IgD-negative memory B cell (primary cell): ENCODE measurements at regions not wholly inside any gene's neighbourhood (a gene's known extent, or its start where the extent isn't known, plus 50 kb on each side); places are given as distances from the start of the nearest gene placed in this dataset.

Experiments used
- H3K27ac Mint-ChIP-seq, 3 donors: one replicate each; pipeline ENCODE4 v1.8.0; 2020 to 2022; ENCODE audit warnings: mild to moderate bottlenecking in 3 of 3, mixed read lengths in 3 of 3, moderate library complexity in 1 of 3
- H3K27me3 Mint-ChIP-seq: one replicate; pipeline ENCODE4 v1.8.0; 2021; ENCODE audit warnings: mixed read lengths
- H3K36me3 Mint-ChIP-seq: one replicate; pipeline ENCODE4 v1.8.0; 2020; ENCODE audit warnings: mild to moderate bottlenecking, mixed read lengths
- H3K4me1 Mint-ChIP-seq, 3 donors: one replicate each; pipeline ENCODE4 v1.8.0; 2020 to 2022; ENCODE audit warnings: mixed read lengths in 3 of 3, mild to moderate bottlenecking in 1 of 3
- H3K4me3 Mint-ChIP-seq, 4 donors: one replicate each; pipeline ENCODE4 v1.8.0; 2020 to 2022; ENCODE audit warnings: mild to moderate bottlenecking in 4 of 4, mixed read lengths in 4 of 4, moderate library complexity in 3 of 4
- H3K9me3 Mint-ChIP-seq, 3 donors: one replicate each; pipeline ENCODE4 v1.8.0; 2020 to 2021; ENCODE audit warnings: mixed read lengths in 3 of 3, mild to moderate bottlenecking in 1 of 3

DNA sequence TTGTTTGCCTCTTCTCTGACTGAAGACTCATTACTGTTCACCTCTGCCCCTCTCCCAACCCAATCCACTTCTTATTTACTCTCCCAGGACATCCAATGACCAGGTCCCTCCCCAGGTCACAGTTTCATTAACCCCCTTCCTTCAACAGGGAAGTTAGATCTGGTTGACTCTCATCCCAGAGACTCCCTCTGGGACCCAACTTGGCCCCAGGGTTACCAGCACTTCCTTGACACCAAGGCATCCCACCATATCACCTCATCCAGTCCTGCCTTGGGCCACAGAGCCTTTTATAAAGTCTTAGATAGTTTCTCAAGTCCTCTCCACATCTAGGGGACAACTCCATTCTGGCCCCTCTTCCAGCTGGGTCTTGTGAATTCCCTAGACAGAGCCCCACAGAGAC, 470.6 kb upstream of the TSHZ3 start:
- Mint-ChIP-seq H3K9me3 (peaks cover 1 to 16% (median 5%) of the 10 kb centered on the region in 3 donors), H3K27ac (no peak overlapping the region), H3K36me3 (no peaks in the 10 kb centered on the region), H3K4me3 (no peak overlapping the region), H3K4me1 (no peaks in the 10 kb centered on the region), H3K27me3 (no peaks in the 10 kb centered on the region)

DNA sequence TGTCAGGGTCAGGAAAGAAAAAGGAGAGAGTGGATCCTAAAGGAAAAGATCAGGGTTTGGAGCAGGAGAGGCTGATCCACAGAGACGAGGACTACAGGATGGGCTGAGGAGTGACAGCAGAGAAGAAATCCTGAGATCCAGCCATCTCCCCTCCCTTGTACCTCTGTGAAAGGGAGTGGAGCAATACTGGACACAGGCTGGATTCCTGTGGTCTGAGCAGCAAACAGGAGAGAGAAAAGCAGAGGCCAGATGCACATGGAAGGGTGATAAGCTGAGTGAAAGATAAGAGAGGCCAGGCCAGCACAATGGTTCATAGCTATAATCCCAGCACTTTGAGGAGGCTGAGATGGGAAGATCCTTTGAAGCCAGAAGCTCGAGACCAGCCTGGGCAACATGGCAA, 472.1 kb upstream of the TSHZ3 start:
- Mint-ChIP-seq H3K9me3 (peaks cover 0 to 16% (median 2%) of the 10 kb centered on the region in 3 donors), H3K27me3 (no peaks in the 10 kb centered on the region), H3K4me1 (no peaks in the 10 kb centered on the region), H3K36me3 (peaks cover 4% of the 10 kb centered on the region), H3K4me3 (peak overlapping the region in 1 of 4 donors; percentile 39), H3K27ac (no peak overlapping the region)

DNA sequence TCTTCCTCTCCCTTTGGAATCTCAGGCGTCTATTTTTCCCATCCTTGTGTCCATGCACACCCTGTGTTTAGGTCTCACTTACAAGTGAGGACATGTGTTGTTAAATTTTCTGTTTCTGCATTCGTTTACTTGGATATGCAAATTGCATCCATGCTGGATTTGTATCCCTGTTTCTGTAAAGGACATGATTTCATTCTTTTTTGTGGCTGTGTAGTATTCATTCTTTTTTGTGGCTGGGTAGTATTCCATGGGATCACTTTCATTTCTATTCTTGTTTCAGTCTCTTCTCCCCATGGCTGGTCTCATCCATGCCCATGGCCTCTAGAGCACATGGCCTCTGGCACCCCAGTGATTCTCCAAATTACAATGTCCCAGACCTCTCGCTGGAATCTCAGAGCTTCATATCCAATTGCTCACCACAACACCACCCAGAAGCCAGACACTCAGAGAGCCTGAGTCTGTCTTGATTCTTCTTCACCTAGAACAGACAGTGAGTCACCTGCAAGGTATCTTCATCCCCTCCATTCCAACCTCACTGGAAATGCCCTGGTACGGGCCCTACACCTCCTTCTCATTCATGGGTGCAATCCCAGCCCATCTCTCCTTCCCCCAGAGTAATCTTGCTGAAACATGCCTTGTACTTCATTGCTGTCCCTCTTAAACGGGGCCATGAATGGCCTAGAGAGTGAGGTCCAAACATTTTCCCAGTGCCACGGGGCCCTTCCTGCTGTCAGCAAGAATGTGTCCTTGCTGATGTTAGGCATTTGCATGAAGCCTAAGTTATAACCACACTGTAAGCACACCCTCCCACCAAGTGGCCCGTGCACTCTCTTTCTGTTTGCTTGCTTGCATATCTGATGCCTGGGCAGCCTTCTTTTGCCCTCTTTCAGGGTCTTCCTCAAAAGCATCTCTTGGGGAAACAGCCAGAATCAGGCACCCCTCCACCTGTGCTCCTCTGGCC, 476.2 kb upstream of the TSHZ3 start:
- no peaks in the 10 kb centered on the region for H3K4me1 Mint-ChIP-seq
- no peak overlapping the region for H3K4me3 Mint-ChIP-seq
- peaks cover 2 to 9% (median 8%) of the 10 kb centered on the region in 3 donors for H3K9me3 Mint-ChIP-seq
- no peak overlapping the region for H3K27ac Mint-ChIP-seq
- peaks cover 4% of the 10 kb centered on the region for H3K36me3 Mint-ChIP-seq
- H3K27me3 Mint-ChIP-seq, result no peaks in the 10 kb centered on the region

DNA sequence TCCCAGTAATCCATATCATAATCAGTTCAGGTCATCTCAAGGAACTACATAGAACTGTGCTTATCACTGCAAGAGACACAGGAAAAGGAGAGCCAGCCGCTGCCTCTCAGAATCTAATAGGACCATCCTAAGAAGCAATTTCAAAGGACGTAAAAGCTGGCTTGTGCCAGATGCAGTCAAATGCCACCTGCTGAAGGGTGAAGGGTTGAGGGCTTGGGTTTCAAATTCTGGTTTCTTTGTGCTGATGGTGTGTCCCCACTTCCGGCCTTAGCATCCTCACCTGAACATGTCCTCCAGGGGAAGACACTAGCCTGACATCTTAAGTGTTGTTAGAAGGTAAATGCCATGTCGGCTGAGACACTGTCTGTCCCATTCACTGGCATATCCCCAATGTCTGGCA, 477.1 kb upstream of the TSHZ3 start:
- Mint-ChIP-seq H3K4me1 (no peaks in the 10 kb centered on the region), H3K27me3 (no peaks in the 10 kb centered on the region), H3K9me3 (peaks cover 4 to 11% (median 6%) of the 10 kb centered on the region in 3 donors), H3K27ac (no peak overlapping the region), H3K4me3 (no peak overlapping the region), H3K36me3 (peaks cover 4% of the 10 kb centered on the region)

DNA sequence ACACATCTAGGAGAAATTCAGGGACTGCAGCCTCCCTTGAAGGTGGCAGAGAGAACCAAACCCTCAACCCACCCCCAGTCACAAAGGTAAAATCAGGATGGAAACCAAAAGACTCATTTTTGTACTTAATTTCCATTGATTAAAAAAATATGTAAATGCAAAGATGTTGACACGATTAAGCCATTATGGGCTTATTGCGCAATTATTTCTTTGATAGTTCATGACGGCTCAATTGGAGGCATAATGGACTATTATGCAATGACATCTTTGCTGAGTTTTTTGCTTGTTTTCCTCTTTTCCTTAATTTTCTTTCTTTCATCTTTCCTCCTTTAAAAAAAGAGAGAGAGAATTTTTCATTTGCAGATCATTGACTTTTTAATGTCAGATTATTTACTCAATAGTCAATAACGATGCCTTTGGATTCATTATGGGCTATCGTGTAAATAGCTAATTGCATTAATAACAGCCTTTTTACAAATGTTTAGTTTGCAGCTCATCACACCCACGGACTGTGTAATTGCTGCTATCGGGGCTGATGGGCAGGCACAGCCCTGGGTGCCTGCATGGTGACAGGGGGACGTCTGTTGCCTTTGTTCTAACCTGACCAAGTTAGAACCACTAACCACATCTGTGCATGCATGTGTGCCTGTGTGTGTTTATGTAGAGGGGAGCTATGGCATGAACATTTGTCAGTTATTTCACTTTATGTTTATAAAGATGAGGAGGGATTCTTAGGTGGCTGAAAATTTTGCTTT, 482.4 kb upstream of the TSHZ3 start:
- Mint-ChIP-seq H3K27me3 (no peaks in the 10 kb centered on the region), H3K36me3 (no peaks in the 10 kb centered on the region), H3K9me3 (peaks cover 7 to 26% (median 21%) of the 10 kb centered on the region in 3 donors), H3K27ac (no peak overlapping the region), H3K4me3 (no peak overlapping the region), H3K4me1 (no peaks in the 10 kb centered on the region)

DNA sequence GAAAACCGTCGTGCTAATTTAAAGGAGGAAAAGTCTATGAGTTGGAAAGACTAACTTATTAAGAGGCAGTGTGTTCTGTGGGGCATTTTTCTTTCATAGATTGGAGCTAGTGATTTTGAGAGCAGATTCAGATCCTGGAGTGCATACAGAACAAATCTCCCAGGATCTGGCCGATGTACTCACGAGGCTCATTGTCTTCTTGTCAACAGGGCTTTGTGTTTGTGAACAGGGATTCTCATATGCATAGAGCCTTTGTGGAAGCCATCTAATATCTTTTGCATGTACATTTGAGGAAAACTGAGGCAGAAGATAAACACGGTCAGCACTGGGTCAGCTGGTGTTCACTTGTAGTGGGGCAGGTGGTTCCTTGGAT, 482.9 kb upstream of the TSHZ3 start:
- H3K4me1 Mint-ChIP-seq, result no peaks in the 10 kb centered on the region

DNA sequence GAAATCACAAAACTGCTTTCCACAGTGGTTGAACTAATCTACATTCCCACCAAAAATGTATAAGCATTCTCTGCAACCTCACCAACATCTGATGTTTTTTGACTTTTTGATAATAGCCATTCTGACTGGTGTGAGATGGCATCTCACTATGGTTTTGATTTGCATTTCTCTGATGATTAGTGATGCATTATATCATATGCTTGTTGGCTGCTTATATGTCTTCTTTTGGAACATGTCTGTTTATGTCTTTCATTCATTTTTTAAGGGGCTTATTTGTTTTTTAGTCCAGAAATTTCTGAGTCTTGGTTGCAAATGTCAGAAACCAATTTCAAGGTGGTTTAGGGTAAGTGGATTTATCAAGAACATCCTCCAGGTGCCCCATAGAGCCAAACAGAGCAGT, 484.8 kb upstream of the TSHZ3 start:
- Mint-ChIP-seq H3K36me3 (no peaks in the 10 kb centered on the region), H3K9me3 (peaks cover 5 to 29% (median 23%) of the 10 kb centered on the region in 3 donors), H3K4me1 (no peaks in the 10 kb centered on the region), H3K4me3 (no peak overlapping the region), H3K27ac (no peak overlapping the region), H3K27me3 (no peaks in the 10 kb centered on the region)

More for the DNA sequence above, 482.9 kb upstream of the TSHZ3 start:
- Mint-ChIP-seq H3K36me3 (no peaks in the 10 kb centered on the region), H3K4me3 (no peak overlapping the region), H3K27ac (no peak overlapping the region), H3K9me3 (peaks cover 7 to 26% (median 21%) of the 10 kb centered on the region in 3 donors), H3K27me3 (no peaks in the 10 kb centered on the region)

DNA sequence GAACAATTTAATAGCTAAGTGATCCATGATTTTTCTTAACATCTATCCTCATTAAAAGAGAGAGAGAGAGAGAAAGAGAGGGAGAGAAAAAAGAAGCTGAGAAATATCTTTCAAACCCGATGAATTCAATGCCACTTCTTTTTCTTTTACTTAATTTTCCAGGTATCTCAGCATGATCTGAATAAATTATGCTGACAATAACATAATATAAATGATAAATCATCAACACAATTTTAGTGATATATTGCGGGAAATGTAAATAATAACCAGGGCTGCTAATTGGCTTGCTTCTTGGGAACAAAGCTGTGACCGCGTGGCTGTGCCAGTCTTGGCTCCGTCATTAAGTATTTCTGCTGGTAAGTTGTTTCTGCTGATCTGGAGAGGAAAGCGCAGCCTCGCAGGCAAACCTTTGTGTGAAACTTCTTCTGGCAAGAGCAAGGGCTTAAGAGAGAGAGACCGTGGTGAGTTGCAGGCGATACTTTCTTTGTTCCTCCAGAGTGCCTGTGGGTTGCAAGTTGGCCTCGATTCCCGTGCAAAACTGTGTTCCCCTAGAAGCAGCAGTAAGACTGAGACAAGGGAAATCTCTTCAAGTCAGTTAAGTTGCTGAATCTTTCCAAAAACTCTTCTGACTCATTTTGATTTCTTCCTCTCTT, 489.1 kb upstream of the TSHZ3 start:
- Mint-ChIP-seq H3K4me3 (no peak overlapping the region), H3K36me3 (peaks cover under 1% of the 10 kb centered on the region), H3K27ac (no peak overlapping the region), H3K9me3 (peaks cover 8 to 30% (median 24%) of the 10 kb centered on the region in 3 donors), H3K4me1 (no peaks in the 10 kb centered on the region), H3K27me3 (no peaks in the 10 kb centered on the region)

DNA sequence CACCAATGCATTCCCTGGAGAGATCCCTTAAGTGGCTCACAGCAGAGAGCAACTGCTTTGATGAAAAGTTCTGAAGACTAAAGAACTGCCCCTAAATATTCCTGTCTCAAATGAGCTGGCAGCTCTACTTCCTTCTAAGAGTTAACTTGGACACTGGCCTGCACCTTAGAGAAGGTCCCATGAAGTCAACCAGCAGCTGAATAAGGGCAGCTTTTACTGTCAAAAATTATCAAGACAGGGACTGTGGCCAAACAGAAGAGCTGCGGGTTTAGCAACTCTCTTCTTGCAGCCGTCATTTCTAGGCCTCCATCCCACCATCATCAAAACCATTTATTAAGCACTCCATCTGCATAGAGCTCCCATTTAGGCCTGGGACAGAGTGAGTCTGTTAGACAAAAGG, 491.1 kb upstream of the TSHZ3 start:
- H3K36me3 Mint-ChIP-seq, result peaks cover 1% of the 10 kb centered on the region
- H3K4me1 Mint-ChIP-seq, result no peaks in the 10 kb centered on the region
- H3K27me3 Mint-ChIP-seq, result no peaks in the 10 kb centered on the region
- H3K4me3 Mint-ChIP-seq, result no peak overlapping the region
- peaks cover 6 to 27% (median 21%) of the 10 kb centered on the region in 3 donors for H3K9me3 Mint-ChIP-seq
- H3K27ac Mint-ChIP-seq, result no peak overlapping the region

DNA sequence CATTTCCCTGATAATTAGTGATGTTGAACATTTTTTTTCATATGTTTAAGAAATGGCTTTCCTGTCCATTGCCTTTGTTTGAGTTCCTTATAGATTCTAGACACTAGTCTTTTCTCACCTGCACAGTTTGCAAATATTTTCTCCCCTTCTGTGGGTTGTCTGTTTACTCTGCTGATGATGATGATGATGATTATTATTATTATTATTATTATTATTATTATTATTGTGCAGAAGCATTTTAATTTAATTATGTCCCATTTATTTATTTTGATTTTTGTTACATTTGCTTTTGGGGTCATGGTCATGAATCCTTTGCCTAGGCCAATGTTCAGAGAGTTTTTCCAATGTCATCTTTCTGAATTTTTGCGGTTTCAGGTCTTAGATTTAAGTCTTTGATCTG, 492.5 kb upstream of the TSHZ3 start:
- Mint-ChIP-seq H3K4me1 (peaks cover 0 to under 1% (median 0%) of the 10 kb centered on the region in 3 donors), H3K4me3 (no peak overlapping the region), H3K36me3 (peaks cover 1% of the 10 kb centered on the region), H3K27ac (no peak overlapping the region), H3K9me3 (peaks cover 6 to 31% (median 13%) of the 10 kb centered on the region in 3 donors), H3K27me3 (no peaks in the 10 kb centered on the region)

DNA sequence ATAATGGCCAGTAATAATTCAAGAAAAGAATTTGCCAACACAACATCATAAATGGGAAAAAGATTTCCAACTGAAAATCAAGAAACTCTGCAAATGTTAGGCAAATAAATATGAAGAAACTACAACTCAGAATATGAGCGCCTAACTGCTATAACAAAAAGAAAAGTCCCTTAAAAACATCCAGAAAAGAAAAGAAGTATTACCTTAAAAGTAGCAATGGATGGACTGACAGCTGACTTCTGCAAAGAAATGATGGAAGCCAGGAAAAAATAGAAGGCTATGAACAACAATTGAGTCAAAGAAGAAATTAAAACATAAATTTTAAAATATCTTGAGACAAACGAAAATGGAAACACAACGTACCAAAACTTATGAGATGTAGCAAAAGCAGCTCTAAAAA, 482.3 kb upstream of the ZNF507 start:
- Mint-ChIP-seq H3K27ac (no peak overlapping the region), H3K36me3 (no peaks in the 10 kb centered on the region), H3K27me3 (no peaks in the 10 kb centered on the region), H3K9me3 (peaks cover 10 to 29% (median 13%) of the 10 kb centered on the region in 3 donors), H3K4me3 (no peak overlapping the region), H3K4me1 (no peaks in the 10 kb centered on the region)

DNA sequence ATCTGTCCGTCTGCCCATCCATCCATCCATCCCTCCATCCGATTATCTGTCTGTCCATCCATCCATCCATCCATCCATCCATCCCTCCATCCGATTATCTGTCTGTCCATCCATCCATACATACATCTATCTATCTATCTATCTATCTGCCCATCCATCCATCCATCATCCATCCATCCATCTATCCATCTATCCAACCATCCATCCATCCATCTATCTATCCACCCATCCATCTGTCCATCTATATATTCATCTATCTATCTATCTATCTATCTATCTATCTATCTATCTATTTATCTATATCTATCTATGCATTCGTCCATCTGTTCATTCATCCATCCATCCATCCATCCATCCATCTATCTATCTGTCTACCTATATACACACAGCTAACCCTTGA, 471.1 kb upstream of the ZNF507 start:
- no peaks in the 10 kb centered on the region for H3K4me1 Mint-ChIP-seq
- no peak overlapping the region for H3K27ac Mint-ChIP-seq
- H3K9me3 Mint-ChIP-seq, result peaks cover 7 to 12% (median 10%) of the 10 kb centered on the region in 3 donors
- no peak overlapping the region for H3K4me3 Mint-ChIP-seq
- H3K27me3 Mint-ChIP-seq, result no peaks in the 10 kb centered on the region
- no peaks in the 10 kb centered on the region for H3K36me3 Mint-ChIP-seq

DNA sequence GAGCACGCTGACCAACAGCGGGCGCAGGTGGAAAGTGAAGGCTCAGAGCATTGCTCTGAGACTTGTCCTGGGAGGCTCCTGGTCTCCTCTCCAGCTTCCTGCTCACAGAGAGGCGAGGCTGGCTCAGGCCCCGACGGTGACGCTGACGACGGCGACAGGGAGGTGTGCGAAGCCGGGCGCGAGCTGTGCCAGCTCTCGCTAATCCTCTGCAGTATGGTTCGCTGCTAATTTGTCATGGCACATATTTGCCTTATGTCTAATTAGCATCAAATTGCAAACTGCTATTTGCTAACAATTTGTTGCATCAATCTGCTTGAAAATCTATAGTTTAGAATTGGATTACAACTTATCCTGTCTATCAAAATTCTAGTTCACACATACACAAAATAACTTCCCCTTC, 469.8 kb upstream of the ZNF507 start:
- H3K36me3 Mint-ChIP-seq, result no peaks in the 10 kb centered on the region
- no peaks in the 10 kb centered on the region for H3K27me3 Mint-ChIP-seq
- H3K9me3 Mint-ChIP-seq, result peaks cover 6 to 10% (median 7%) of the 10 kb centered on the region in 3 donors
- H3K4me3 Mint-ChIP-seq, result no peak overlapping the region
- H3K4me1 Mint-ChIP-seq, result no peaks in the 10 kb centered on the region
- no peak overlapping the region for H3K27ac Mint-ChIP-seq

DNA sequence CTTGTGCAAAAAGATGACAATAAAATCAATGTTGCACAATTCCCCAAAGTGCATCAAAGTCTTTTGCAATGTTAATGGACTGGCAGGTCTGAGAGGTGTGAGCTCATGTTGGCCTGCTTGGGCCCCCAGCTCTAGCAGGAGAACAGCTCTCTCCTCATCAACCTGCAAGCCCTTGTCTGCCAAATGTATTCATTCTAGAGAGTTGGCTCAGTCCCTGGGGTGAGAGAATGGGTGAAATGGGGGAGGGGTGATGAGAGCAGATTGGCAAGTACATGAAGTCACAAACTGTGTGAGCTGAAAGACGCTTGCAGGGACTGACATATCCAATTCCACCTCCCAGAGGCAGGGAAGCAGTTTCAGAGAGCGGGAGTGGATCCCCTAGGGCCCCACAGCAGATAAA, 465.1 kb upstream of the ZNF507 start:
- Mint-ChIP-seq H3K9me3 (peaks cover 2 to 8% (median 6%) of the 10 kb centered on the region in 3 donors), H3K4me3 (no peak overlapping the region), H3K27ac (peak overlapping the region in 1 of 3 donors; percentile 39), H3K4me1 (no peaks in the 10 kb centered on the region), H3K27me3 (no peaks in the 10 kb centered on the region), H3K36me3 (no peaks in the 10 kb centered on the region)

DNA sequence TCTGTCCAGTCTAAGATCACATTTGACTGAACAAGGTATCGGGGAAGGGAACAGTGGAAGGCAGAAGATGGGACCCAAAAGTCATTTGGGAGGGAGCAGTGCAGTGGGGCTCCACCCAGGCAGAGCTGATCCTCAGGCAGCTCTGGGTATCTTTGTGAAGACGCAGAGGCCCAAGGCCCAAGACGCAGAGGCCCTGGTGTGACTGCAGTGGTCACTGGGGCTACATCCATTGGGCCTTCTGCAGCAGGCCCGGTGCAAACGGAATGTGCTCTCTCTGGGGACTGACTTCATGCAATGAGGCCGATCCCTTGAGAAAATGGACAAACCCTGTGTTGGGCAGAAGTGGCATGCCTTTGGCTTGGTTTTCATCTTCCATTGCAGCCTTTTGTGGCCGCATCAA, 463.4 kb upstream of the ZNF507 start:
- H3K4me1 Mint-ChIP-seq, result no peaks in the 10 kb centered on the region
- peaks cover 2 to 13% (median 11%) of the 10 kb centered on the region in 3 donors for H3K9me3 Mint-ChIP-seq
- no peak overlapping the region for H3K27ac Mint-ChIP-seq
- H3K36me3 Mint-ChIP-seq, result no peaks in the 10 kb centered on the region
- no peaks in the 10 kb centered on the region for H3K27me3 Mint-ChIP-seq
- H3K4me3 Mint-ChIP-seq, result no peak overlapping the region
